Kidney (tissue), 13 donors: ENCODE measurements at regions not wholly inside any gene's neighbourhood (a gene's known extent, or its start where the extent isn't known, plus 50 kb on each side); places are given as distances from the start of the nearest gene placed in this dataset.
"Not testable (repeated sequence)": the region's sequence is repeated elsewhere in the genome, so short reads cannot be mapped to it uniquely, and the experiment has no call there.

Source experiments
- DNase-seq, 5 donors: peaks; one replicate each; pipeline ENCODE4 v3.0.0-alpha.2; 2013 to 2020
- FAIRE-seq: peaks from 2 replicates; lab custom pipeline; 2012; peaks lifted over from hg19 to GRCh38; lab: Jason Lieb, UNC
- H3K27ac ChIP-seq, 2 donors: one replicate each; pipeline ENCODE4 v1.7.0; 2013; ENCODE audit warnings: low read depth in 2 of 2, low read length in 2 of 2, inconsistent platforms in 1 of 2
- H3K27me3 ChIP-seq: one replicate; pipeline ENCODE4 v1.7.1; 2013; ENCODE audit warnings: low read length, inconsistent platforms; ENCODE audit not compliant: control insufficient read depth, insufficient read depth
- H3K36me3 ChIP-seq, 3 donors: one replicate each; pipeline versions ENCODE4 v1.7.0 to v1.7.1; 2013; ENCODE audit warnings: low read length in 3 of 3, control low read depth in 1 of 3, inconsistent platforms in 1 of 3; ENCODE audit not compliant: insufficient read depth in 3 of 3, control insufficient read depth in 2 of 3
- H3K4me1 ChIP-seq, 3 donors: one replicate each; pipeline versions ENCODE4 v1.7.0 to v1.7.1; 2013; ENCODE audit warnings: low read length in 3 of 3, inconsistent platforms in 1 of 3, low read depth in 1 of 3; ENCODE audit not compliant: control insufficient read depth in 2 of 3, insufficient read depth in 2 of 3
- H3K4me3 ChIP-seq, 3 donors: one replicate each; pipeline versions ENCODE4 v1.7.0 to v1.8.1; 2013; ENCODE audit warnings: low read length in 3 of 3, control low read depth in 1 of 3, inconsistent platforms in 1 of 3
- H3K9ac ChIP-seq, 3 donors: one replicate each; pipeline versions ENCODE4 v1.7.0 to v1.7.1; 2013; ENCODE audit warnings: low read length in 3 of 3, control low read depth in 1 of 3, inconsistent platforms in 1 of 3
- H3K9me3 ChIP-seq, 3 donors: one replicate each; pipeline versions ENCODE4 v1.7.0 to v1.7.1; 2013; ENCODE audit warnings: low read length in 3 of 3, control low read depth in 1 of 3, inconsistent platforms in 1 of 3; ENCODE audit not compliant: control insufficient read depth in 2 of 3, insufficient read depth in 1 of 3
- intact Hi-C: fragments of 100-400 bp; cut with DNase I; formaldehyde crosslinking; loops from one replicate; pipeline ENCODE4 v1.11.1; 2022
- TF ChIP-seq, protein P1 (sequence below): IDR thresholded peaks from 3 replicates; pipeline ENCODE4 v1.5.1; 2012; ENCODE audit warnings: mild to moderate bottlenecking, moderate library complexity, borderline replicate concordance; ENCODE audit not compliant: insufficient read depth; ENCODE audit errors: extremely low read depth
- donor health status: control.
- donor health status: control.
- donor health status: control.
- donor health status: control.
- donor health status: control.
- donor health status: DM: yes; HTN: yes; CAD: no.
- donor health status: Normal renal cell carcinoma (clear cell type).

DNA sequence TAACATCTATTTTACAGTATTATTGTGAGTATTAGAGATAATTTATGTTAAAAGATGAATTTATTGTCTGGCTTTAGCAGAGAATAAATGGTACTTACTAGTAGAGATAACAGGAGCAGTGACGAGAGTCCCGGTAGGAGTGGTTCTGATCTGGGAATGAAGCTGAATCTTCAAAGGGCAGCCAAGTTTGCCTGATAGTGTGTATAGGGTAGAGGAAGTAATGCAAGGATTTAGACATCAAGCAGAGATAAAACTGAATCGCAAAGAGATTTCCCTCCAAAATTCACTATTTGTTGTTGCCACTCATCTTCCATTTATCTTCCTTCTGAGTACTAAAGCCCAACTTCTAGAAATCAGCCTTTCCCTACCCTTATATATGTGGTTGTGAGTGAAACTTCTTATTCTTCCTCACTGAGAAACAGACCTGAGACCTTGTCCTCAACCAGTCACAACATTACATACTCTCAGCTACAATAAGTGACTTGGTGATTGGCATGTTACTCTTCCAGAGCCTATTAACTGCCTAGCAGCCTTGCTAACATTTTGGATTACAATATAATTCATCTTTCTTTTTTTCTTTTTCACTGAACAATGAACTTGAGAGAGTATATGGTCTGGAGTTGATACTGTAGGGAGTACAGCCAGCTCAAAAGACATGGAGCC is 692.7 kb upstream of the ZNF385D start:
- no peak overlapping the region for H3K4me3 ChIP-seq
- H3K36me3 ChIP-seq: no peaks in the 10 kb centered on the region
- no peak for FAIRE-seq
- H3K9ac ChIP-seq: no peak overlapping the region
- no peak for DNase-seq
- no peaks in the 10 kb centered on the region for H3K9me3 ChIP-seq
- TF ChIP-seq, protein P1, sequence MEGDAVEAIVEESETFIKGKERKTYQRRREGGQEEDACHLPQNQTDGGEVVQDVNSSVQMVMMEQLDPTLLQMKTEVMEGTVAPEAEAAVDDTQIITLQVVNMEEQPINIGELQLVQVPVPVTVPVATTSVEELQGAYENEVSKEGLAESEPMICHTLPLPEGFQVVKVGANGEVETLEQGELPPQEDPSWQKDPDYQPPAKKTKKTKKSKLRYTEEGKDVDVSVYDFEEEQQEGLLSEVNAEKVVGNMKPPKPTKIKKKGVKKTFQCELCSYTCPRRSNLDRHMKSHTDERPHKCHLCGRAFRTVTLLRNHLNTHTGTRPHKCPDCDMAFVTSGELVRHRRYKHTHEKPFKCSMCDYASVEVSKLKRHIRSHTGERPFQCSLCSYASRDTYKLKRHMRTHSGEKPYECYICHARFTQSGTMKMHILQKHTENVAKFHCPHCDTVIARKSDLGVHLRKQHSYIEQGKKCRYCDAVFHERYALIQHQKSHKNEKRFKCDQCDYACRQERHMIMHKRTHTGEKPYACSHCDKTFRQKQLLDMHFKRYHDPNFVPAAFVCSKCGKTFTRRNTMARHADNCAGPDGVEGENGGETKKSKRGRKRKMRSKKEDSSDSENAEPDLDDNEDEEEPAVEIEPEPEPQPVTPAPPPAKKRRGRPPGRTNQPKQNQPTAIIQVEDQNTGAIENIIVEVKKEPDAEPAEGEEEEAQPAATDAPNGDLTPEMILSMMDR: no peak
- no peaks in the 10 kb centered on the region for H3K27me3 ChIP-seq
- intact Hi-C loops: no loop called here
- H3K4me1 ChIP-seq: no peaks in the 10 kb centered on the region
- H3K27ac ChIP-seq: no peak overlapping the region

DNA sequence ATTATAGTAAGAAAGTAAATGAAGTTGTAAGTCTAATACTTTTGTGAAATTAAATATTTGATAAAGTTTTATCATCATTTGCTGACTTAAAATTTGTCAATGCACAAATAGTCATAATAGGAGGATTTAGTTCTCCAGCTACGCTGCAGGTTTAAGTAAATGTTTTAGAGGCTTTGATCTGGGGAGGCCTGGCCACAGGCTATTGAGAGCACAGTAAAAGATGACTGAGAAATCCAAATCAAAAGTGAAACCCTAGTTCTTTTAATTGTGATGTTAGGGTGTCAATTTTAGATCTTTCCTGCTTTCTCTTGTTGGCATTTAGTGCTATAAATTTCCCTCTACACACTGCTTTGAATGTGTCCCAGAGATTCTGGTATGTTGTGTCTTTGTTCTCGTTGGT is 694.3 kb upstream of the ZNF385D start:
- H3K9ac ChIP-seq, FAIRE-seq, DNase-seq, H3K36me3 ChIP-seq, H3K4me3 ChIP-seq, intact Hi-C loops, H3K27ac ChIP-seq, H3K9me3 ChIP-seq, H3K4me1 ChIP-seq, H3K27me3 ChIP-seq: not testable (repeated sequence)

DNA sequence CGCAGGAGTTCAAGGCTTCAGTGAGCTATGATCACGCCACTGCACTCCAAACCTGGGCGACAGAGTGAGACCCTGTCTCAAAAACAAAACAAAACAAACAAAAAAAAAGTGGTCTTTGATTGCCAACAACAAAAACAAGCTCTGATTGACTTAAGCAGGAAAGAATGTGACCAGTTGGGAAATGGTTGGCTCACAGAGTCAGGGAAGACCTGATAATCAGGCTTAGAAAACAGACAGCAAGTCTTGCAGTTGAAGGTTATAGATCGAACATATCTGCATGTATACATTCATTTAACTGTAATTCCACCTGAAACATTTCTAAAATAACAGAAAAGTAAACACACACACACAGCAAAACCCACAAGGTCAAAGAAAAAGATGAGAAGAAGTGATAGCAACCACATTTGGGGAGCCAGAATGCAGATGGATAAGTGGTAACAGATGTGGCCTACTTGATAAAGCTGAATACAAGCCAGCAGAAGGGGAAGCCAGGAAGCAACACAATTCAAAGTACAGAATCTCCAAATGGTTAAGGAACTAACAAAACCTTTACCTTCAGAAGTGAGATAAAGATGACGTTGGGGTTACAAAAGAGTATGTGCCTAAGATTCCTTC is 699.9 kb upstream of the ZNF385D start:
- no peak for FAIRE-seq
- Histone ChIP-seq H3K4me3 (no peak overlapping the region), H3K27me3 (no peaks in the 10 kb centered on the region), H3K27ac (no peak overlapping the region), H3K4me1 (no peaks in the 10 kb centered on the region), H3K36me3 (no peaks in the 10 kb centered on the region), H3K9ac (no peak overlapping the region), H3K9me3 (no peaks in the 10 kb centered on the region)
- TF ChIP-seq, protein P1: no peak
- DNase-seq: peak in 1 of 5 donors; percentile 4
- intact Hi-C loops: no loop called here

DNA sequence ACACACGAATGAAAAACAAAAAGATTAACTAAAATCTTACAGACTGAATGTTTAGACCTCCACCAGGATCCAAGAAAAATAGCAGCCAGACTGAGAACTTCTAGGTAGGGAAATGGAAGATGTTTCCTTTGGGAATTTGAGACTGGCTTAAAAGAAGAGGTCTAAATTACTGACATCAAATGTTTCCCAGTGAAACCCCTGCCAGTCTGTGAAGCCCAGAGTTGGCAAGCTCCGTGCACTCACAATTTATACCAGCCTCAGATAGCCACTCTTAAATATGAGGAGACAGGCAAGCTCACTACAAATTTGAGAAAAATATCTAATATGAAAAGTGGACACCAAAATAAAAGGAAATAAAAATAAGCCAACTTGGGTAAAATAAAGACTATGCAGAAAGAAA is 700.5 kb upstream of the ZNF385D start:
- no peak for FAIRE-seq
- TF ChIP-seq, protein P1: no peak

More for the DNA sequence above, 700.5 kb upstream of the ZNF385D start:
- Histone ChIP-seq H3K27me3 (no peaks in the 10 kb centered on the region), H3K27ac (no peak overlapping the region), H3K9ac (no peak overlapping the region), H3K36me3 (no peaks in the 10 kb centered on the region), H3K9me3 (no peaks in the 10 kb centered on the region), H3K4me3 (no peak overlapping the region), H3K4me1 (no peaks in the 10 kb centered on the region)
- no peak for DNase-seq
- intact Hi-C loops: no loop called here
